GOT3 (cell line): ENCODE measurements at regions not wholly inside any gene's neighbourhood (a gene's known extent, or its start where the extent isn't known, plus 50 kb on each side); places are given as distances from the start of the nearest gene placed in this dataset.
"Not testable (repeated sequence)": the region's sequence is repeated elsewhere in the genome, so short reads cannot be mapped to it uniquely, and the experiment has no call there.

Experiments used
- DNase-seq: peaks from one replicate; lab custom pipeline; 2025; ENCODE audit warnings: mixed read lengths; lab: John Stamatoyannopoulos, UW

GRCh38 chr3:148493631-148494030, 204.1 kb upstream of the AGTR1 start:
- no peak for DNase-seq

- no peak for DNase-seq
Measured at GRCh38 chr3:148494451-148494850, 203.3 kb upstream of the AGTR1 start.

GRCh38 chr3:148500881-148501280, 196.8 kb upstream of the AGTR1 start:
- no peak for DNase-seq

GRCh38 chr3:148510116-148510515, 187.6 kb upstream of the AGTR1 start:
- no peak for DNase-seq

- DNase-seq: no peak
Measured at GRCh38 chr3:148510561-148510960, 187.1 kb upstream of the AGTR1 start.

- no peak for DNase-seq
Measured at GRCh38 chr3:148512648-148513047, 185.1 kb upstream of the AGTR1 start.

GRCh38 chr3:148513096-148513543, 184.6 kb upstream of the AGTR1 start:
- DNase-seq: no peak

- no peak for DNase-seq
Measured at GRCh38 chr3:148518520-148518919, 179.2 kb upstream of the AGTR1 start.

GRCh38 chr3:148525621-148526020, 172.1 kb upstream of the AGTR1 start:
- DNase-seq: not testable (repeated sequence)

GRCh38 chr3:148528024-148528423, 169.7 kb upstream of the AGTR1 start:
- no peak for DNase-seq

GRCh38 chr3:148531836-148532235, 165.9 kb upstream of the AGTR1 start:
- no peak for DNase-seq

- no peak for DNase-seq
Measured at GRCh38 chr3:148532326-148532725, 165.4 kb upstream of the AGTR1 start.

GRCh38 chr3:148532774-148533173, 164.9 kb upstream of the AGTR1 start:
- DNase-seq: no peak

GRCh38 chr3:148534089-148534988, 163.4 kb upstream of the AGTR1 start:
- DNase-seq: no peak

- DNase-seq: no peak
Measured at GRCh38 chr3:148535001-148535400, 162.7 kb upstream of the AGTR1 start.

GRCh38 chr3:148540266-148540665, 157.4 kb upstream of the AGTR1 start:
- DNase-seq: no peak

- no peak for DNase-seq
Measured at GRCh38 chr3:148540851-148541250, 156.9 kb upstream of the AGTR1 start.

- DNase-seq: no peak
Measured at GRCh38 chr3:148546959-148547358, 150.7 kb upstream of the AGTR1 start.

GRCh38 chr3:148551767-148552260, 145.9 kb upstream of the AGTR1 start:
- DNase-seq: no peak

GRCh38 chr3:148554367-148554766, 143.3 kb upstream of the AGTR1 start:
- no peak for DNase-seq

GRCh38 chr3:148556664-148557063, 141.0 kb upstream of the AGTR1 start:
- no peak for DNase-seq

- not testable (repeated sequence) for DNase-seq
Measured at GRCh38 chr3:148577579-148577978, 120.1 kb upstream of the AGTR1 start.

- no peak for DNase-seq
Measured at GRCh38 chr3:148582126-148582525, 115.6 kb upstream of the AGTR1 start.

- no peak for DNase-seq
Measured at GRCh38 chr3:148583793-148584192, 113.9 kb upstream of the AGTR1 start.
